DOHH2 (cell line): ENCODE measurements at regions not wholly inside any gene's neighbourhood (a gene's known extent, or its start where the extent isn't known, plus 50 kb on each side); places are given as distances from the start of the nearest gene placed in this dataset.

Experiments used
- H3F3A ChIP-seq: fragments of 200-600 bp; sonication (generic), shearing (Covaris generic); 2 replicates; pipeline ENCODE4 v1.6.0; 2016; ENCODE audit warnings: antibody characterized with exemption, mild to moderate bottlenecking; ENCODE audit not compliant: control insufficient read depth, insufficient read depth
- H3K27ac ChIP-seq: fragments of 200-600 bp; sonication (generic); 2 replicates; pipeline ENCODE4 v1.5.1; 2014; ENCODE audit warnings: low read depth, mild to moderate bottlenecking, low read length, moderate library complexity
- H3K27me3 ChIP-seq: fragments of 200-600 bp; sonication (generic); 2 replicates; pipeline ENCODE4 v1.6.1; 2014; ENCODE audit warnings: mild to moderate bottlenecking, low read length, mixed read lengths; ENCODE audit not compliant: control insufficient read depth
- H3K36me3 ChIP-seq: fragments of 200-600 bp; sonication (generic); 2 replicates; pipeline ENCODE4 v1.6.1; 2014; ENCODE audit warnings: mild to moderate bottlenecking, low read length, moderate library complexity, mixed read lengths; ENCODE audit not compliant: control insufficient read depth
- H3K4me1 ChIP-seq: fragments of 200-600 bp; sonication (generic); 2 replicates; pipeline ENCODE4 v1.6.1; 2014; ENCODE audit warnings: mild to moderate bottlenecking, low read length, mixed read lengths; ENCODE audit not compliant: control insufficient read depth
- H3K4me2 ChIP-seq: fragments of 200-600 bp; sonication (generic); 2 replicates; pipeline ENCODE4 v1.6.0; 2014; ENCODE audit warnings: mild to moderate bottlenecking, low read length, moderate library complexity
- H3K4me3 ChIP-seq: fragments of 200-600 bp; sonication (generic); 2 replicates; pipeline ENCODE4 v1.5.1; 2014; ENCODE audit warnings: mild to moderate bottlenecking, low read length, mixed read lengths
- H3K79me2 ChIP-seq: fragments of 200-600 bp; sonication (generic); 2 replicates; pipeline ENCODE4 v1.6.1; 2014; ENCODE audit warnings: mild to moderate bottlenecking, low read length, mixed read lengths; ENCODE audit not compliant: control insufficient read depth
- H3K9me2 ChIP-seq: fragments of 200-600 bp; sonication (generic); replicated peaks from 2 replicates; pipeline ENCODE4 v1.6.1; 2014; ENCODE audit warnings: mild to moderate bottlenecking, low read length, mixed read lengths; ENCODE audit not compliant: control insufficient read depth
- H3K9me3 ChIP-seq: fragments of 200-600 bp; sonication (generic); 2 replicates; pipeline ENCODE4 v1.6.1; 2014; ENCODE audit warnings: antibody characterized with exemption, low read length, mixed read lengths; ENCODE audit not compliant: control insufficient read depth, insufficient read depth
- H4K20me1 ChIP-seq: fragments of 200-600 bp; sonication (generic); 2 replicates; pipeline ENCODE4 v1.6.0; 2014; ENCODE audit warnings: low read depth, mild to moderate bottlenecking, antibody characterized with exemption, low read length, moderate library complexity; ENCODE audit not compliant: control insufficient read depth, insufficient read depth
- EZH2phosphoT487 ChIP-seq: fragments of 200-600 bp; sonication (generic); IDR thresholded peaks from 2 replicates; pipeline ENCODE4 v1.6.1; 2017; ENCODE audit warnings: borderline replicate concordance, mild to moderate bottlenecking, antibody characterized with exemption, low read length, moderate library complexity, mixed read lengths
- TF ChIP-seq, protein P1 (sequence below): fragments of 200-600 bp; sonication (generic); IDR thresholded peaks from one replicate; pipeline ENCODE4 v1.5.1; 2014; ENCODE audit warnings: antibody characterized with exemption, mild to moderate bottlenecking, low read depth, low read length; ENCODE audit not compliant: poor library complexity, severe bottlenecking

DNA sequence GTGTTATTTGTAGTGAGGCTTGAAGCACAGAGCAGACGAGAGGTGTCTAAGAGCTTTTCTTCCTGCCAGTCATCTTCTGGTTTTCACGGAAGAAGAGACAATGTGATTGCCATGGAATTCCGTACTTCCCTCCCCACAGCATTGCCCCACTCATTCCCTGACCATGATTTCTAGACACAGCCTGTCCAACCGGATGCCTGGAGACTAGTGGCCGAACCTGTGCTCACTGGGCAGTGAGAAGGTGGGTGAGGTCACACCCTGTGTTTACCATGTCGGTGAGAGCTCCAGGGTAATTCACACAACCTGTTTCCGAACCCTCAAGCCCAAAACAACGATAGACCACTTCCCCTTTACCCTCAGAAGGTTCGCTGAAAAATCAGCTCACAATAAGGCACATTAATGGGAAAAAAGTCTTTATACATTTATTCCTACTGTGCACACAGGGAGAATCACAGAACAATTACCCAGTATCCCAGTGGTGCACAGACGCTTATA, 271.9 kb upstream of the FMN2 start:
- Histone ChIP-seq H3K4me2 (no peak overlapping the region), H3K9me3 (no peaks in the 10 kb centered on the region), H3K27me3 (no peaks in the 10 kb centered on the region)

DNA sequence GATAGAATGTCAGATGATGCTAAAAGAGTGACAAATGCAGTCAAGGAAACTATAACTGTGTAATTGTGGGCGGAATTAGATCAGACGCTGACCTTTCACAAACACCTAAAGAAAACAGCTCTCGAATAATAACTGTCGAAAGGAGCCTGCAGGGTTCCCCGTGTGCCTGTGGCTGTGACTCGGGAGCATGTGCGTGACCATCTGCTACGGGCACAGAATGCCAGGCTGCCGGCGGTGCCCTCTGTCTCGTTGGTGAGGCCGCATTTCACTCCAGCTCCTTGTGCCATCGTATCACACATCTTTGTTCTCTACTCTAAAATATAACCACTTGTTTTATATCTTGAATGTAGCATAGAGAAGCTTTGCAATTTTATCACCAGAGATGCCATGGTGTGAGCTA, 267.8 kb upstream of the FMN2 start:
- Histone ChIP-seq H3F3A (no peaks in the 10 kb centered on the region), H3K79me2 (no peaks in the 10 kb centered on the region), H3K4me2 (no peak overlapping the region), H3K36me3 (no peaks in the 10 kb centered on the region), H4K20me1 (no peaks in the 10 kb centered on the region), H3K4me3 (no peak overlapping the region), H3K27me3 (no peaks in the 10 kb centered on the region), H3K9me2 (no peaks in the 10 kb centered on the region), H3K9me3 (no peaks in the 10 kb centered on the region), H3K4me1 (no peaks in the 10 kb centered on the region), H3K27ac (no peak overlapping the region)
- TF ChIP-seq, protein P1, sequence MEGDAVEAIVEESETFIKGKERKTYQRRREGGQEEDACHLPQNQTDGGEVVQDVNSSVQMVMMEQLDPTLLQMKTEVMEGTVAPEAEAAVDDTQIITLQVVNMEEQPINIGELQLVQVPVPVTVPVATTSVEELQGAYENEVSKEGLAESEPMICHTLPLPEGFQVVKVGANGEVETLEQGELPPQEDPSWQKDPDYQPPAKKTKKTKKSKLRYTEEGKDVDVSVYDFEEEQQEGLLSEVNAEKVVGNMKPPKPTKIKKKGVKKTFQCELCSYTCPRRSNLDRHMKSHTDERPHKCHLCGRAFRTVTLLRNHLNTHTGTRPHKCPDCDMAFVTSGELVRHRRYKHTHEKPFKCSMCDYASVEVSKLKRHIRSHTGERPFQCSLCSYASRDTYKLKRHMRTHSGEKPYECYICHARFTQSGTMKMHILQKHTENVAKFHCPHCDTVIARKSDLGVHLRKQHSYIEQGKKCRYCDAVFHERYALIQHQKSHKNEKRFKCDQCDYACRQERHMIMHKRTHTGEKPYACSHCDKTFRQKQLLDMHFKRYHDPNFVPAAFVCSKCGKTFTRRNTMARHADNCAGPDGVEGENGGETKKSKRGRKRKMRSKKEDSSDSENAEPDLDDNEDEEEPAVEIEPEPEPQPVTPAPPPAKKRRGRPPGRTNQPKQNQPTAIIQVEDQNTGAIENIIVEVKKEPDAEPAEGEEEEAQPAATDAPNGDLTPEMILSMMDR: no peak
- no peak for TF ChIP-seq EZH2phosphoT487

More for the DNA sequence above, 271.9 kb upstream of the FMN2 start:
- Histone ChIP-seq H4K20me1 (no peaks in the 10 kb centered on the region), H3K4me1 (no peaks in the 10 kb centered on the region), H3F3A (no peaks in the 10 kb centered on the region), H3K27ac (no peak overlapping the region), H3K79me2 (no peaks in the 10 kb centered on the region), H3K4me3 (no peak overlapping the region), H3K36me3 (no peaks in the 10 kb centered on the region), H3K9me2 (no peaks in the 10 kb centered on the region)
- no peak for TF ChIP-seq EZH2phosphoT487
- TF ChIP-seq, protein P1: no peak

DNA sequence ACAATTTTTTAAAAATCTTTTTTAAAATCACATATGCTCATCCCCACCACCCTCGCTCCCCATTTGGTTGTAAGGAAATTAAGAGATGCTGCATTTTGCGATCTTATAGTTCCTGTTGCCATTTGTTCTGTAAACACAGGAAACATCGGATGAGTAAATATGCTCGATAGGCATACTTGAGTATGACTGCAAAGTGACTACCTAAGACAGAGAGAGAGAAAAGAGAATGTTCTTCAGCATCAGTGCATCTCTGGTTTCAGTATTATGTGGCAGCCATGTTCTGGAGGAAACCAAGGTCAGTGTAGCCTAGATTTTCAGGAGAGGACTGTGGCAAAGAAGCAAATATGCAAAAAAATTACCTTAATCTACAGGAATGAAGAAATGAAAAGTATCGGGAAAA, 265.5 kb upstream of the FMN2 start:
- no peaks in the 10 kb centered on the region for H3K9me3 ChIP-seq
- no peaks in the 10 kb centered on the region for H3F3A ChIP-seq
- H3K36me3 ChIP-seq: no peaks in the 10 kb centered on the region
- no peaks in the 10 kb centered on the region for H3K4me1 ChIP-seq
- no peak overlapping the region for H3K4me3 ChIP-seq
- H3K9me2 ChIP-seq: no peaks in the 10 kb centered on the region
- TF ChIP-seq, protein P1: no peak
- TF ChIP-seq EZH2phosphoT487: no peak
- H4K20me1 ChIP-seq: no peaks in the 10 kb centered on the region
- no peaks in the 10 kb centered on the region for H3K27me3 ChIP-seq
- H3K4me2 ChIP-seq: no peak overlapping the region
- H3K79me2 ChIP-seq: no peaks in the 10 kb centered on the region
- H3K27ac ChIP-seq: no peak overlapping the region
